WTC11 (cell line): ENCODE measurements at regions not wholly inside any gene's neighbourhood (a gene's known extent, or its start where the extent isn't known, plus 50 kb on each side); places are given as distances from the start of the nearest gene placed in this dataset.

Source experiments
- ATAC-seq: fragments of 200-7000 bp; cut with Tn5 transposase; 2 replicates; pipeline ENCODE4 v1.10.0; 2021; ENCODE audit warnings: mild to moderate bottlenecking, moderate library complexity
- CTCF ChIA-PET: fragments of 300-600 bp; sonication (Branson Sonifier 250); formaldehyde crosslinking; loops from one replicate; lab custom pipeline; 2021; ENCODE audit warnings: antibody characterized with exemption; lab: Charles Lee
- POLR2A ChIA-PET: fragments of 350-600 bp; sonication (Branson Sonifier 250); formaldehyde crosslinking; loops from one replicate; lab custom pipeline; 2021; ENCODE audit warnings: antibody characterized with exemption; lab: Charles Lee
- DNase-seq: peaks from one replicate; pipeline ENCODE4 v3.0.0; 2021; ENCODE audit warnings: low spot score
- H3K27ac Mint-ChIP-seq: 2 replicates; pipeline ENCODE4 v1.8.0; 2021; ENCODE audit warnings: mixed read lengths
- H3K27me3 Mint-ChIP-seq: 2 replicates; pipeline ENCODE4 v1.8.0; 2021; ENCODE audit warnings: low read depth, mild to moderate bottlenecking, moderate library complexity, mixed read lengths
- H3K36me3 Mint-ChIP-seq: 2 replicates; pipeline ENCODE4 v1.8.0; 2021; ENCODE audit warnings: mixed read lengths
- H3K4me1 Mint-ChIP-seq: 2 replicates; pipeline ENCODE4 v1.8.0; 2022; ENCODE audit warnings: mixed read lengths
- H3K4me3 Mint-ChIP-seq: 2 replicates; pipeline ENCODE4 v1.8.0; 2021; ENCODE audit warnings: mild to moderate bottlenecking, moderate library complexity, mixed read lengths
- H3K9me3 Mint-ChIP-seq: 2 replicates; pipeline ENCODE4 v1.8.0; 2021; ENCODE audit warnings: mixed read lengths
- ATF1 ChIP-seq: sonication (generic); formaldehyde crosslinking; IDR thresholded peaks from 2 replicates; pipeline ENCODE4 v1.8.1; 2023; ENCODE audit warnings: mild to moderate bottlenecking, moderate library complexity, missing genetic modification reagents
- FOXK1 ChIP-seq: sonication (generic); formaldehyde crosslinking; IDR thresholded peaks from 2 replicates; pipeline ENCODE4 v1.8.0; 2022; ENCODE audit warnings: mild to moderate bottlenecking, moderate library complexity, missing genetic modification reagents
- FOXP1 ChIP-seq: sonication (generic); formaldehyde crosslinking; IDR thresholded peaks from 2 replicates; pipeline ENCODE4 v1.8.0; 2022; ENCODE audit warnings: missing genetic modification reagents, mild to moderate bottlenecking, moderate library complexity, borderline replicate concordance
- HMGXB4 ChIP-seq: sonication (generic); formaldehyde crosslinking; IDR thresholded peaks from 2 replicates; pipeline ENCODE4 v1.8.1; 2023; ENCODE audit warnings: mild to moderate bottlenecking, moderate library complexity, missing genetic modification reagents
- IRF1 ChIP-seq: sonication (generic); formaldehyde crosslinking; IDR thresholded peaks from 2 replicates; pipeline ENCODE4 v1.8.0; 2023; ENCODE audit warnings: missing genetic modification reagents
- MAX ChIP-seq: sonication (generic); formaldehyde crosslinking; IDR thresholded peaks from 2 replicates; pipeline ENCODE4 v1.8.0; 2022; ENCODE audit warnings: mild to moderate bottlenecking, missing genetic modification reagents
- MXD4 ChIP-seq: fragments of 250-450 bp; sonication (Bioruptor Pico); IDR thresholded peaks from 2 replicates; pipeline ENCODE4 v1.8.0; 2021; ENCODE audit warnings: mild to moderate bottlenecking, moderate library complexity, borderline replicate concordance
- MYBL2 ChIP-seq: sonication (generic); formaldehyde crosslinking; IDR thresholded peaks from 2 replicates; pipeline ENCODE4 v1.8.1; 2023; ENCODE audit warnings: mild to moderate bottlenecking, moderate library complexity, missing genetic modification reagents
- NFE2L1 ChIP-seq: sonication (generic); formaldehyde crosslinking; IDR thresholded peaks from 2 replicates; pipeline ENCODE4 v1.8.1; 2023; ENCODE audit warnings: missing genetic modification reagents
- NFYB ChIP-seq: sonication (generic); formaldehyde crosslinking; conservative IDR thresholded peaks from 2 replicates; pipeline ENCODE4 v1.8.0; 2022; ENCODE audit warnings: low read depth, missing genetic modification reagents
- NR3C1 ChIP-seq: sonication (generic); formaldehyde crosslinking; conservative IDR thresholded peaks from 2 replicates; pipeline ENCODE4 v1.8.1; 2023; ENCODE audit warnings: low read depth, mild to moderate bottlenecking, missing genetic modification reagents
- OVOL2 ChIP-seq: fragments of 250-450 bp; sonication (Bioruptor Pico); IDR thresholded peaks from 2 replicates; pipeline ENCODE4 v1.9.0; 2021; ENCODE audit warnings: mild to moderate bottlenecking, borderline replicate concordance
- SMAD3 ChIP-seq: sonication (generic); formaldehyde crosslinking; IDR thresholded peaks from 2 replicates; pipeline ENCODE4 v1.8.0; 2022; ENCODE audit warnings: missing genetic modification reagents, mild to moderate bottlenecking, borderline replicate concordance
- SOX15 ChIP-seq: fragments of 250-450 bp; sonication (Bioruptor Pico); IDR thresholded peaks from 2 replicates; pipeline ENCODE4 v1.9.0; 2021; ENCODE audit warnings: mild to moderate bottlenecking
- SP1 ChIP-seq: sonication (generic); formaldehyde crosslinking; conservative IDR thresholded peaks from 2 replicates; pipeline ENCODE4 v1.8.1; 2022; ENCODE audit warnings: missing genetic modification reagents
- TCF7 ChIP-seq: sonication (generic); formaldehyde crosslinking; IDR thresholded peaks from 2 replicates; pipeline ENCODE4 v1.8.0; 2022; ENCODE audit warnings: mild to moderate bottlenecking, low read depth, missing genetic modification reagents, moderate library complexity
- TEAD4 ChIP-seq: sonication (generic); formaldehyde crosslinking; IDR thresholded peaks from 2 replicates; pipeline ENCODE4 v1.8.0; 2022; ENCODE audit warnings: mild to moderate bottlenecking, missing genetic modification reagents
- ZBTB43 ChIP-seq: sonication (generic); formaldehyde crosslinking; IDR thresholded peaks from 2 replicates; pipeline ENCODE4 v1.8.1; 2023; ENCODE audit warnings: mild to moderate bottlenecking, missing genetic modification reagents
- ZNF121 ChIP-seq: sonication (generic); formaldehyde crosslinking; IDR thresholded peaks from 2 replicates; pipeline ENCODE4 v1.8.0; 2023; ENCODE audit warnings: missing genetic modification reagents
- ZNF232 ChIP-seq: sonication (generic); formaldehyde crosslinking; IDR thresholded peaks from 2 replicates; pipeline ENCODE4 v1.8.0; 2022; ENCODE audit warnings: mild to moderate bottlenecking, missing genetic modification reagents
- ZNF263 ChIP-seq: sonication (generic); formaldehyde crosslinking; IDR thresholded peaks from 2 replicates; pipeline ENCODE4 v1.8.1; 2022; ENCODE audit warnings: low read depth, mild to moderate bottlenecking, moderate library complexity, missing genetic modification reagents
- ZNF425 ChIP-seq: fragments of 250-450 bp; sonication (Bioruptor Pico); conservative IDR thresholded peaks from 2 replicates; pipeline ENCODE4 v1.9.0; 2021; ENCODE audit warnings: mild to moderate bottlenecking
- TF ChIP-seq, protein P1 (sequence below): fragments of 250-450 bp; sonication (Bioruptor Pico); IDR thresholded peaks from 2 replicates; pipeline ENCODE4 v2.1.2; 2022; ENCODE audit warnings: mild to moderate bottlenecking, moderate library complexity
- TF ChIP-seq, protein P2 (sequence below): sonication (generic); formaldehyde crosslinking; IDR thresholded peaks from 2 replicates; pipeline ENCODE4 v1.8.1; 2022; ENCODE audit warnings: low read depth, mild to moderate bottlenecking, moderate library complexity, missing genetic modification reagents, borderline replicate concordance

GRCh38 chr9:134985451-134985850 is 67.7 kb upstream of the FCN1 start (continued):
- TF ChIP-seq ZBTB43 (CRISPR knock-in tag) (no peak), MAX (CRISPR knock-in tag) (no peak), ZNF263 (CRISPR knock-in tag) (no peak)
- TF ChIP-seq, protein P1, sequence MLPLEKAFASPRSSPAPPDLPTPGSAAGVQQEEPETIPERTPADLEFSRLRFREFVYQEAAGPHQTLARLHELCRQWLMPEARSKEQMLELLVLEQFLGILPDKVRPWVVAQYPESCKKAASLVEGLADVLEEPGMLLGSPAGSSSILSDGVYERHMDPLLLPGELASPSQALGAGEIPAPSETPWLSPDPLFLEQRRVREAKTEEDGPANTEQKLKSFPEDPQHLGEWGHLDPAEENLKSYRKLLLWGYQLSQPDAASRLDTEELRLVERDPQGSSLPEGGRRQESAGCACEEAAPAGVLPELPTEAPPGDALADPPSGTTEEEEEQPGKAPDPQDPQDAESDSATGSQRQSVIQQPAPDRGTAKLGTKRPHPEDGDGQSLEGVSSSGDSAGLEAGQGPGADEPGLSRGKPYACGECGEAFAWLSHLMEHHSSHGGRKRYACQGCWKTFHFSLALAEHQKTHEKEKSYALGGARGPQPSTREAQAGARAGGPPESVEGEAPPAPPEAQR (CRISPR knock-in tag): no peak

- ChIA-PET POLR2A (no interaction called here), CTCF (no interaction called here)
- Mint-ChIP-seq H3K27ac (no peak overlapping the region), H3K27me3 (no peaks in the 10 kb centered on the region), H3K4me3 (no peak overlapping the region), H3K36me3 (peaks cover 14% of the 10 kb centered on the region), H3K4me1 (peaks cover 5% of the 10 kb centered on the region), H3K9me3 (peaks cover 24% of the 10 kb centered on the region)
- DNase-seq (no peak), ATAC-seq (no peak)
- TF ChIP-seq OVOL2 (CRISPR knock-in tag): no peak
- TF ChIP-seq ZNF121 (CRISPR knock-in tag): no peak
- no peak for TF ChIP-seq IRF1 (CRISPR knock-in tag)
- no peak for TF ChIP-seq SMAD3 (CRISPR knock-in tag)
- TF ChIP-seq, protein P2, sequence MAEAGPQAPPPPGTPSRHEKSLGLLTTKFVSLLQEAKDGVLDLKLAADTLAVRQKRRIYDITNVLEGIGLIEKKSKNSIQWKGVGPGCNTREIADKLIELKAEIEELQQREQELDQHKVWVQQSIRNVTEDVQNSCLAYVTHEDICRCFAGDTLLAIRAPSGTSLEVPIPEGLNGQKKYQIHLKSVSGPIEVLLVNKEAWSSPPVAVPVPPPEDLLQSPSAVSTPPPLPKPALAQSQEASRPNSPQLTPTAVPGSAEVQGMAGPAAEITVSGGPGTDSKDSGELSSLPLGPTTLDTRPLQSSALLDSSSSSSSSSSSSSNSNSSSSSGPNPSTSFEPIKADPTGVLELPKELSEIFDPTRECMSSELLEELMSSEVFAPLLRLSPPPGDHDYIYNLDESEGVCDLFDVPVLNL (CRISPR knock-in tag): no peak
- no peak for TF ChIP-seq MYBL2
- no peak for TF ChIP-seq TEAD4
- TF ChIP-seq SOX15 (CRISPR knock-in tag): no peak
- TF ChIP-seq TCF7: no peak
- no peak for TF ChIP-seq MXD4
- no peak for TF ChIP-seq NR3C1 (CRISPR knock-in tag)
- TF ChIP-seq FOXK1 (CRISPR knock-in tag): no peak
- no peak for TF ChIP-seq ZNF232 (CRISPR knock-in tag)
- TF ChIP-seq NFYB (CRISPR knock-in tag): no peak
- no peak for TF ChIP-seq SP1 (CRISPR knock-in tag)
- no peak for TF ChIP-seq FOXP1 (CRISPR knock-in tag)
- no peak for TF ChIP-seq ZNF425 (CRISPR knock-in tag)
- TF ChIP-seq ATF1 (CRISPR knock-in tag): no peak
- no peak for TF ChIP-seq NFE2L1 (CRISPR knock-in tag)
- no peak for TF ChIP-seq HMGXB4 (CRISPR knock-in tag)
Measured at GRCh38 chr9:134986957-134987356, 69.2 kb upstream of the FCN1 start.
